Prostate gland (tissue), 2 donors: ENCODE measurements at regions not wholly inside any gene's neighbourhood (a gene's known extent, or its start where the extent isn't known, plus 50 kb on each side); places are given as distances from the start of the nearest gene placed in this dataset.

Experiments used
- CTCF ChIP-seq, 4 experiments: fragments of 200-600 bp in 2 of 4; fragments of 450-650 bp in 2 of 4; sonication (generic) in 2 of 4; IDR thresholded peaks; 1 replicate in 3 of 4; 2 replicates in 1 of 4; pipeline ENCODE4 v1.5.1; 2016 to 2019; ENCODE audit warnings: antibody characterized with exemption in 4 of 4, mild to moderate bottlenecking in 2 of 4, moderate library complexity in 2 of 4
- POLR2AphosphoS5 ChIP-seq: sonication (generic); formaldehyde crosslinking; IDR thresholded peaks from one replicate; pipeline ENCODE4 v1.6.1; 2017; ENCODE audit warnings: antibody characterized with exemption

GRCh38 chr9:26742828-26743476, 149.7 kb downstream of the CAAP1 start:
- TF ChIP-seq POLR2AphosphoS5, result no peak
- no peak for TF ChIP-seq CTCF (IDR thresholded peaks at IDR 0.05)
